Panc1 (cell line): ENCODE measurements at regions not wholly inside any gene's neighbourhood (a gene's known extent, or its start where the extent isn't known, plus 50 kb on each side); places are given as distances from the start of the nearest gene placed in this dataset.

ENCODE experiments used
- ATAC-seq: fragments of 200-7000 bp; cut with Tn5 transposase; 2 replicates; pipeline ENCODE4 v1.9.1; 2020; ENCODE audit warnings: mild to moderate bottlenecking, moderate library complexity
- BruUV-seq: library from RNA; stranded (reverse); fragments of 400-500 nt; replicated peaks from 2 replicates; lab custom pipeline; 2021; lab: Mats Ljungman, UMichigan
- CTCF ChIA-PET: fragments of 300-600 bp; sonication (Branson Sonifier 250); formaldehyde crosslinking; loops from one replicate; lab custom pipeline; 2022; ENCODE audit warnings: antibody characterized with exemption; lab: Charles Lee
- POLR2A ChIA-PET: fragments of 300-600 bp; sonication (Branson Sonifier 250); formaldehyde crosslinking; loops from one replicate; lab custom pipeline; 2022; ENCODE audit warnings: antibody characterized with exemption; lab: Charles Lee
- DNase-seq: peaks from one replicate; pipeline ENCODE4 v3.0.0-alpha.2; 2010; ENCODE audit warnings: low read depth, low spot score
- H3K27ac ChIP-seq: 2 replicates; pipeline ENCODE4 v1.5.1; 2011; ENCODE audit warnings: mild to moderate bottlenecking, low read length, inconsistent platforms
- H3K27me3 ChIP-seq: fragments of 200-500 bp; sonication (Bioruptor generic); 2 replicates; pipeline ENCODE4 v1.6.0; 2014; ENCODE audit warnings: low read length, inconsistent platforms; ENCODE audit not compliant: control insufficient read depth, insufficient read depth
- H3K36me3 ChIP-seq: fragments of 200-500 bp; sonication (Bioruptor generic); 2 replicates; pipeline ENCODE4 v1.5.1; 2014; ENCODE audit warnings: inconsistent platforms, mild to moderate bottlenecking, low read length, moderate library complexity; ENCODE audit not compliant: control insufficient read depth, insufficient read depth
- H3K4me1 ChIP-seq: 2 replicates; pipeline ENCODE4 v1.5.1; 2011; ENCODE audit warnings: inconsistent platforms, mild to moderate bottlenecking, low read length, moderate library complexity; ENCODE audit not compliant: control insufficient read depth, insufficient read depth
- H3K4me3 ChIP-seq, 2 experiments: 2 replicates each; pipeline ENCODE4 v1.5.1; 2011 to 2012; ENCODE audit warnings: low read depth in 2 of 2, low read length in 2 of 2, mild to moderate bottlenecking in 2 of 2, inconsistent platforms in 1 of 2, moderate library complexity in 1 of 2
- H3K9me3 ChIP-seq: fragments of 200-500 bp; sonication (Bioruptor generic); 2 replicates; pipeline ENCODE4 v1.5.1; 2014; ENCODE audit warnings: low read depth, mild to moderate bottlenecking, inconsistent platforms, low read length, moderate library complexity; ENCODE audit not compliant: control insufficient read depth, insufficient read depth
- CTCF ChIP-seq: fragments of 450-650 bp; IDR thresholded peaks from 2 replicates; pipeline ENCODE4 v1.5.1; 2017; ENCODE audit warnings: mild to moderate bottlenecking
- POLR2AphosphoS5 ChIP-seq: IDR thresholded peaks from 2 replicates; pipeline ENCODE4 v1.6.1; 2012; ENCODE audit warnings: mild to moderate bottlenecking, low read depth, low read length, moderate library complexity
- REST ChIP-seq, 2 experiments: IDR thresholded peaks; 2 replicates each; pipeline ENCODE4 v1.6.1; 2011 to 2012; ENCODE audit warnings: low read depth in 2 of 2, control low read depth in 1 of 2, low read length in 1 of 2, mild to moderate bottlenecking in 1 of 2, moderate library complexity in 1 of 2; ENCODE audit not compliant: insufficient read depth in 1 of 2
- SIN3A ChIP-seq: IDR thresholded peaks from 2 replicates; pipeline ENCODE4 v1.6.1; 2012; ENCODE audit warnings: low read depth, mild to moderate bottlenecking, low read length, moderate library complexity, borderline replicate concordance; ENCODE audit not compliant: insufficient read depth
- TCF7L2 ChIP-seq: IDR thresholded peaks from 2 replicates; pipeline ENCODE4 v1.6.1; 2011; ENCODE audit warnings: mild to moderate bottlenecking, low read depth, low read length, inconsistent platforms
- in situ Hi-C: cut with HindIII; loops from 2 replicates; pipeline ENCODE4 v1.10.0; 2016; ENCODE audit warnings: low sequenced_read_pairs, low pct_unique_long_range_greater_than_20kb
- intact Hi-C: fragments of 100-400 bp; cut with micrococcal nuclease; formaldehyde crosslinking; loops from one replicate; pipeline ENCODE4 v1.10.0; 2022; ENCODE audit not compliant: unreplicated experiment

- DNase-seq (no peak), ATAC-seq (no peak)
- H3K36me3 ChIP-seq: no peaks in the 10 kb centered on the region
- no peaks in the 10 kb centered on the region for H3K4me1 ChIP-seq
- intact Hi-C loops (loop anchor here (5.0 kb wide), 1 partner anchor 318 kb away; no protein-coding TSS in a partner anchor), in situ Hi-C loops (no loop called here)
- H3K27ac ChIP-seq: no peak overlapping the region
- H3K4me3 ChIP-seq: no peak overlapping the region
- ChIA-PET POLR2A (no interaction called here), CTCF (no interaction called here)
- TF ChIP-seq CTCF (no peak), REST (IDR thresholded peaks at IDR 0.05; ENCODE audit: insufficient read depth in 1 of 2, low read depth in 2 of 2, low read length in 1 of 2) (no peak), TCF7L2 (no peak), SIN3A (no peak), POLR2AphosphoS5 (no peak)
- no peaks in the 10 kb centered on the region for H3K9me3 ChIP-seq
- BruUV-seq: no TSS peak
- H3K27me3 ChIP-seq: no peaks in the 10 kb centered on the region
Observed at GRCh38 chr18:66874812-66875474, 271.1 kb upstream of the CDH19 start.

GRCh38 chr18:66874375-66874774 is 270.5 kb upstream of the CDH19 start:
- Histone ChIP-seq H3K27me3 (no peaks in the 10 kb centered on the region), H3K9me3 (no peaks in the 10 kb centered on the region), H3K36me3 (no peaks in the 10 kb centered on the region), H3K4me1 (no peaks in the 10 kb centered on the region), H3K27ac (no peak overlapping the region), H3K4me3 (no peak overlapping the region)
- in situ Hi-C loops: no loop called here
- intact Hi-C loops: loop anchor here (5.0 kb wide), 1 partner anchor 317 kb away; no protein-coding TSS in a partner anchor
- no peak for ATAC-seq
- no peak for TF ChIP-seq SIN3A
- TF ChIP-seq TCF7L2: no peak
- no peak for TF ChIP-seq REST (IDR thresholded peaks at IDR 0.05; ENCODE audit: insufficient read depth in 1 of 2, low read depth in 2 of 2, low read length in 1 of 2)
- TF ChIP-seq POLR2AphosphoS5: no peak
- no peak for TF ChIP-seq CTCF
- DNase-seq: no peak
- POLR2A ChIA-PET: no interaction called here
- CTCF ChIA-PET: no interaction called here
- no TSS peak for BruUV-seq
